ENCODE measurements at regions not wholly inside any gene's neighbourhood (a gene's known extent, or its start where the extent isn't known, plus 50 kb on each side); places are given as distances from the start of the nearest gene placed in this dataset.
"Not testable (repeated sequence)": the region's sequence is repeated elsewhere in the genome, so short reads cannot be mapped to it uniquely, and the experiment has no call there.

DNA sequence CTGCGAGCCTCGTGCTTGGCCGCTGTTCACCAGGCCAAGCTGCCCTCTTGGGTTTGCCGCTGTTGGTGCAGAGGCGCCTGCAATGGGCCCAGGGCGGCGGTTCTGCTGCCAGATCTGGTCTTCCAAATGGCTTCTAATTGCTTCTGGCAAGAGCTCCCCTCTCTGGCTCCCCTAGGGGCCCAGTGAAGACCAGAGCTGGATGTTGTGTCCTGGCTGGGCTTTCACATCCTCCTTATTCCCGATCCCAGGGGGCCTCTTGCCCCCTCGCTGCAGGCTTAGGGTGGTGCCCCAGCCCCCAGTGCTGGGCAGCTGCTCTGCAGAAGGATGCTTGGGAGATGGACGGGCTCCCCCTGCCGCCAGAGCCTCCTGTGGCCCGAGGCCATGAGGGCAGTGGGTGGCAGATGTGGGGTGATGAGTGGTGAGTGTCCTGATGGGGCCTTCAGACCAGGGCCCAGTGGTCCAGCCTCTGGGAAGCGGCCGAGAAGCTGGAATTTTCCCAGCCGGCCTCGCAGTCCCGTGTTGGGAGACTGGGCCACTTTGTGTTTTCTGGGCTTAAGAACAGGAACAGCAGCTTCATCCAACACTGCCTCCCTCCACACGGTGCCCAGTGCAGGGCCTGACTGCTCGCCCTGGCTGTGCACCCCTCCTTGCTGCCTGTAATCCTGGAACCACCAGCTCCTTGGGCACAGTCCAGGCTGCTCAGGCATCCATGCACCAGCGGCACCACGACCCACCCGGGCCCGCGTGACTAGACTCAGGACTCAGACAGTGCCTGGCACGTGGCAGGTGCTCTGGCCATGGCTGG is 194.8 kb downstream of the LAT start:
- not testable (repeated sequence) for H3K36me3 ChIP-seq (ENCODE audit: insufficient read depth, low read length); H3K9ac ChIP-seq (ENCODE audit: low read length); H3K9me3 ChIP-seq (ENCODE audit: low read length); H3K4me1 ChIP-seq (ENCODE audit: insufficient read depth, low read length); H3K27me3 ChIP-seq (ENCODE audit: control insufficient read depth in 1 of 2, insufficient read depth in 2 of 2, low read length in 2 of 2); H3K4me3 ChIP-seq (ENCODE audit: low read depth in 1 of 2, low read length in 2 of 2); H3K27ac ChIP-seq (ENCODE audit: low read depth, low read length)

DNA sequence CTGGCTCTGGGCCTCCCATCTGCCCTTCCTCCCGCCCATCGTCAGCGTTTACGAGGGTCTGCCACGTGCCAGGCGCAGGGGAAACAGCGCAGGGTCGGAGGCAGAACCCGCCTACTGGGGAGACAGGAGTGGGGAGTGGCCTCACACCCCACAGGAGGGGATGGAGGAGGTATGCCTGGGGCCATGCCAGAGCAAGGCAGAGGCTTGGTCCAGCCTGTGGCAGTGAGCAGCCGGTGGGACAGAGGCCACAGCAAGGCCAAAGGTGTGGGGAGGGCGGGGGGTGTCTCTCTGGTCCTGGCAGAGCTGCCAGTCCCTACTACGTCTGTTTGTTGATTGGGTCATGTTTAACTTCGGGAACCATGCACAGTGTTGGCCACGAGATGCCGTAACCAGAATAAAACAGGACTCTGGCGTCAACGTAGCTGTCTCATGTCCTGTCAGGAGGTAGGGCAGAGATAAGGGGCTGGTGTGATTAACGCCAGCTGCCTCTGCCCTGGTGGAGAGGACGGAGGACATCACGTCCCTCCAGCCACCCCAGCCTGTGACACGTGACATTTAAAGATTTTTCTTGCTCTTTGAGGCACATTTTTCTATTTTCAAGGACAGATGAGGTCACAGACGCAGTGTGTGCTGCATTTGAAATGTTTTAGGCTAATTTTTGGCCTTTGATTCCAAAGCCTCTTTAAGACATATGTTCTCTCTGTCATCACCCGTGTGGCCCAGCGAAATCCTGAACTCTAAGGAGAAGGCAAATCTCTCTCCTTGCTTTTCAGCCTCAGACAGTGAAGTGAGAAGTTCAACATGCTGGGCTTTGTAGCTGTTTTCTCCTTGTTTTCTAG is 193.3 kb downstream of the LAT start:
- not testable (repeated sequence) for H3K4me1 ChIP-seq (ENCODE audit: insufficient read depth, low read length); H3K4me3 ChIP-seq (ENCODE audit: low read depth in 1 of 2, low read length in 2 of 2); H3K27me3 ChIP-seq (ENCODE audit: control insufficient read depth in 1 of 2, insufficient read depth in 2 of 2, low read length in 2 of 2); H3K9ac ChIP-seq (ENCODE audit: low read length); H3K36me3 ChIP-seq (ENCODE audit: insufficient read depth, low read length); H3K27ac ChIP-seq (ENCODE audit: low read depth, low read length); H3K9me3 ChIP-seq (ENCODE audit: low read length)

DNA sequence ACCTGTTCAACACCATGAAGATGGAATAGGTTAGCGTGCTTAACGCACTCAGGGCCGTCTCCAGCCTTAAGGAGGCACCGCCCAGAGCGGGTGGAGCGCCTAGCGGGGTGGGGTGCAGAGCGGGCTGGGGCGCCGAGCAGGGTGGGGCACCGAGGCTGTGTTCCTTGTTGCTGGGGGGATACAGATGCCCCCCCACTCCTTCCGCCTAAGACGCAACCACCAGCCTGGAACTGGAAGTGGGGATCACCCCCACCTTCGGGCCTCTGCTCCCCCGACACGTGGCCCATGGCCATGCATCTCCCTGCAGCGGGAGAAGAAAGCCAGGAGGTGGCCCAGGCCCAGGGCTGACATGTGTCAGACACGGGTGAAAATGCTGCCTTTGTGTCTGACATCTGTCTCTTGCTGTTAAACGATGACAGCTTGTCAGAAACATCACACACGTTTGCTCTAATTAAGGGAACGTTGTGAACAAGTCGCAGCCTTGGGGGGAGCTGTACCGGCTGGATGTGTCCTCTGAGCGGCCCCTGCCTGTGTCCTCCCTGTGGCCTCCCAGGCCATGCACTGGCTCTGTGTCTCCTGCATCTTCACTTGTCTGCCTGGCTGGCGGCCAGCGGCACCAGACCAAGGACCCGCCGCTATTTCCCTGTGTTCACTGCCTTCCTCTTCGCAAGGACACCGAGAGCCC is 192.5 kb downstream of the LAT start:
- H3K36me3 ChIP-seq (ENCODE audit: insufficient read depth, low read length); H3K27me3 ChIP-seq (ENCODE audit: control insufficient read depth in 1 of 2, insufficient read depth in 2 of 2, low read length in 2 of 2); H3K4me3 ChIP-seq (ENCODE audit: low read depth in 1 of 2, low read length in 2 of 2); H3K9me3 ChIP-seq (ENCODE audit: low read length); H3K9ac ChIP-seq (ENCODE audit: low read length); H3K27ac ChIP-seq (ENCODE audit: low read depth, low read length); H3K4me1 ChIP-seq (ENCODE audit: insufficient read depth, low read length): not testable (repeated sequence)

DNA sequence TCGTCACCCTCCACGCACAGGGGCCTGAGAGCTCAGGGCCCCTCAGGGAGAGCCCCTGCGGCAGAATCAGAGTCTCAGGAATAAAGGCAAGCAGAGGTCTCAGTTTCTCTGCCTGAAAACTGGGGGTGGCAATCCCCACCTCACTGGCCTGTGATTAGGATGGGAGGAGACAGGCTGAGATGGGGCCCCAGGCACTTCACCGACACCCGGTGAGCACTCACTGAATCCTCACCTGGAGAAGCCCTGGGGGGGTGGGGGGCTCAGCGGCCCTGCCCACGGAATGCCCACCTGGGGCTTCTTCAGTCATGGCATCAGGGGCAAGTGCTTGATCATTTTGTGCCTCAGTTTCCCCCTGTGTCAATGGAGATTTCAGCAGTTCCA is 192.0 kb downstream of the LAT start:
- H3K27me3 ChIP-seq (ENCODE audit: control insufficient read depth in 1 of 2, insufficient read depth in 2 of 2, low read length in 2 of 2); H3K4me1 ChIP-seq (ENCODE audit: insufficient read depth, low read length); H3K9me3 ChIP-seq (ENCODE audit: low read length); H3K4me3 ChIP-seq (ENCODE audit: low read depth in 1 of 2, low read length in 2 of 2); H3K9ac ChIP-seq (ENCODE audit: low read length); H3K36me3 ChIP-seq (ENCODE audit: insufficient read depth, low read length); H3K27ac ChIP-seq (ENCODE audit: low read depth, low read length): not testable (repeated sequence)

DNA sequence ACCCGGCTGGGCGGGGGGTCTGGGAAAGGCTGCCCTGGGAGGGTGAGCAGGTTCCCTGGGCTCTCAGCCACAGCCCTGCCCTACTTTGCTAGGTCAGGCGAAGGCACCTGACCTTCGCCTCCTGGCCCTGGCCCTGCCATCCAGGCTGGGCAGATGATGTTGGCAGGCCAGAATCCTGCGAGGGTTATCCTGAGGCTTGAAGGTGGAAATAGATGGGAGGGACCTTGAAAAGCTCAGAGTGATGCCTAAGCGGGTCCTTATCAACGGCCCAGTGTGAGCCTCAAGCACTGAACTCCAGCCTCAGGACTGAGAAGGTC is 191.3 kb downstream of the LAT start:
- not testable (repeated sequence) for H3K4me3 ChIP-seq (ENCODE audit: low read depth in 1 of 2, low read length in 2 of 2); H3K4me1 ChIP-seq (ENCODE audit: insufficient read depth, low read length); H3K27me3 ChIP-seq (ENCODE audit: control insufficient read depth in 1 of 2, insufficient read depth in 2 of 2, low read length in 2 of 2); H3K9me3 ChIP-seq (ENCODE audit: low read length); H3K36me3 ChIP-seq (ENCODE audit: insufficient read depth, low read length); H3K27ac ChIP-seq (ENCODE audit: low read depth, low read length); H3K9ac ChIP-seq (ENCODE audit: low read length)

DNA sequence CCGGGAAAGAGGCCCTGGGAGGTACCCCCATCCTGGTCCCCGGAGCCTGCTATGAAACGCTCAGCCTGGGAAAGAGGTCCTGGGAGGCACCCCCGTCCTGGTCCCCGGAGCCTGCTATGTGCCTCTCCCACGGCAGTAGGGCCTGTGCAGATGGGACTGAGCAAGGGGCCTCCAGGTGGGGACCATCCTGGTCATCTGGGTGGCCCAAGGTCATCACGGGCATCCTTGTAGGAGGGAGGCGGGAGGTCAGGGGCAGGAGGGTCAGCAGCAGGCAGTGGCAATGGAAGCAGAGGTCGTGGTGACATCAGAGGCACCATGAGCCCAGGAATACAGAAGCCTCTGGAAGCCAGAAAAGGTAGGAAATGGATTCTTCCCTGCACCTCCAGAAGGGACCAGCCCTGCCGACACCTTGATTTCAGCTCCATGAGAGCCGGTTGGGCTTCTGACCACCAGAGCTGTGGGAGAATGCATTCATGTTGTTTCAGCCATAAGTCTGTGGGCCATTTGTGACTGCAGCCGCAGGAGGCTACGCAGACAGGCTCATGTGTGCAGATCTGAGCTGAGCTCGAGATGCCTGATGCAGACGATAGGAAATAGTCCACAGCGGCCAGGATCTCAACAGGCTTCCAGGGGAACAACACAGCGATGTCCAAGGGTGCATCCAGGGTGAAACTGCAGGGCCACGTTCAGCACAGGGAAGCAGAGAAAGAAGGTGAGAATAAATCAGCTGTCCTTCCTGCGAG is 190.7 kb downstream of the LAT start:
- not testable (repeated sequence) for H3K36me3 ChIP-seq (ENCODE audit: insufficient read depth, low read length); H3K9me3 ChIP-seq (ENCODE audit: low read length); H3K4me1 ChIP-seq (ENCODE audit: insufficient read depth, low read length); H3K9ac ChIP-seq (ENCODE audit: low read length); H3K4me3 ChIP-seq (ENCODE audit: low read depth in 1 of 2, low read length in 2 of 2); H3K27ac ChIP-seq (ENCODE audit: low read depth, low read length); H3K27me3 ChIP-seq (ENCODE audit: control insufficient read depth in 1 of 2, insufficient read depth in 2 of 2, low read length in 2 of 2)

DNA sequence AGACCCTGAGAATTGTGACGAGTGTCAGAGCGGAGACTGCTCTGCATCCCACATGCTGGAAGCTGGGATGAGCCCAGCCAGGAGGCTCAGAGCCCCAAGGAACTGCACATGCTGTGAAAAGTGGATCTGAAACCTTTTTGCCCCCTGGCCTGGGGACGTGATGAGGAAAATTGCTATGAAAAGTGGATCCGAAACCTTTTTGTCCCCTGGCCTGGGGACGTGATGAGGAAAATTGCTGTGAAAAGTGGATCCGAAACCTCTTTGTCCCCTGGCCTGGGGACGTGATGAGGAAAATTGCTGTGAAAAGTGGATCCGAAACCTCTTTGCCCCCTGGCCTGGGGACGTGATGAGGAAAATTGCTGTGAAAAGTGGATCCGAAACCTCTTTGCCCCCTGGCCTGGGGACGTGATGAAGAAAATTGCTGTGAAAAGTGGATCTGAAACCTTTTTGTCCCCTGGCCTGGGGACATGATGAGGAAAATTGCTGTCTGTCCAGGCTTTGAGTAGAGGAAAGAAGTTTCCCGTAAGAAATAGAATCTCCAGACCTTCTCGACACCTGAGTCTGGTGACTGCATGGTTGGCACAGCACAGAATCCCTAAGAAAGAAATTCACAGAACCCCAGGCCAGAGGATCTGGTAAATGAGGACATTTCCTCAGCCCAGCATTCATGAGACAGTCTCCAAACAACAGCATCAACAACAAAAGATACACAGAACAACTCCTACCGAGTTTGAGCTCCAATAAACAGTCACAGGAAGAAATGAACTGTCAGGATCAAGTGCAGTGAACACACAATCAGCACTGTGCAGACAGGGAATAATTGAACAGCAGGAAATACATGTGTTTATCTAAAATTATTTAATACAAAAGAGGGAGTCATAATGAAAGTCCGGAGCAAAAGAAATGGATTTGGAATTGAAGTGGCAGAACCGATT is 188.8 kb downstream of the LAT start:
- not testable (repeated sequence) for H3K9me3 ChIP-seq (ENCODE audit: low read length); H3K4me1 ChIP-seq (ENCODE audit: insufficient read depth, low read length); H3K27ac ChIP-seq (ENCODE audit: low read depth, low read length); H3K36me3 ChIP-seq (ENCODE audit: insufficient read depth, low read length); H3K9ac ChIP-seq (ENCODE audit: low read length); H3K4me3 ChIP-seq (ENCODE audit: low read depth in 1 of 2, low read length in 2 of 2); H3K27me3 ChIP-seq (ENCODE audit: control insufficient read depth in 1 of 2, insufficient read depth in 2 of 2, low read length in 2 of 2)

DNA sequence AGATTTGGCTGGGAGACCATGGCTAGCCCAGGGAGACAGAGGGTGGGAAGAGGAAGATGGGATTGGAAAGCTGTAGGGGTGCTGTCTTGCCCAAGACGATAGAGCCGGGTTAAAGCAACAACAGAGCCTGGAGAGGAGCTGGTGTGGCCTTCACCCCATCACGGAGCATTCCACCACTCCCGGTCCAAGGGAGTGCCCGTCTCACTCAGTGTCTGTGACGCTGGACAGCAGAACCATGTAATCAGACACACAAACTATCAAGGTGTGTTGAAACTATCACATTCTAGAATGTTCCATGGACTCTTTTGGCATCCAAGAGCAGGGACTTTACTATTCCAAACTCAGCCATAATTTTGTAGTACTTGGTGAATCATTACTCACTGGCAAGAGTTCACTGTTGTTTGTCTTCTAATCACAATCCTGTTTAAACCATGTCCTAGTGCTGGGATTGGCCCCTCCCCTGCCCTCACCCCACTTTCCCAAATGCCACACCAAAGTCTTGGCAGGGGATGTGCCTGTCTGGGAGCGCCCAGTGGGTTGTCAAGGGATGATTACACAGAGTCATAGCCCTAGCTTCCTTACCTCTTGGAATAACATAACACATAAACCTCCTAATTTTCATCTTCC is 187.4 kb downstream of the LAT start:
- not testable (repeated sequence) for H3K4me1 ChIP-seq (ENCODE audit: insufficient read depth, low read length); H3K27ac ChIP-seq (ENCODE audit: low read depth, low read length)

DNA sequence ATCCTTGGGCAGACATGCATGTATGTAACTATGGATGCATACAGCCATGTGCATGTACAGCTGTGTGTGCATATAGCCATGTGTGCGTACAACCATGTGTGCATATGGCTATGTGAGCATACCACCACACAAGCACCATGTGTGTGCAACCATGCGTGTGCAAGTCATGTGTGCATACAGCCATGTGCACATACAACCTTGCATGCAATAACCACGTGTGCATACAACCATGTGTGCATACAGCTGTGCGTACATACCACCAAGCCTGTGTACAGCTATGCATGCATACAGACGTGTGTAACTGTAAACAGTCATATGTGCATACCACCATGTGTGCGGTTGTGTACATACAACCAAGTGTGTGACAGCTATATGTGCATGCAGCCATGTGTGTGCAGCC is 186.4 kb downstream of the LAT start:
- not testable (repeated sequence) for H3K4me3 ChIP-seq (ENCODE audit: low read depth in 1 of 2, low read length in 2 of 2); H3K4me1 ChIP-seq (ENCODE audit: insufficient read depth, low read length); H3K27ac ChIP-seq (ENCODE audit: low read depth, low read length); H3K9me3 ChIP-seq (ENCODE audit: low read length); H3K36me3 ChIP-seq (ENCODE audit: insufficient read depth, low read length); H3K9ac ChIP-seq (ENCODE audit: low read length); H3K27me3 ChIP-seq (ENCODE audit: control insufficient read depth in 1 of 2, insufficient read depth in 2 of 2, low read length in 2 of 2)

More for the DNA sequence above, 187.4 kb downstream of the LAT start:
- H3K4me3 ChIP-seq (ENCODE audit: low read depth in 1 of 2, low read length in 2 of 2); H3K9me3 ChIP-seq (ENCODE audit: low read length); H3K9ac ChIP-seq (ENCODE audit: low read length); H3K36me3 ChIP-seq (ENCODE audit: insufficient read depth, low read length); H3K27me3 ChIP-seq (ENCODE audit: control insufficient read depth in 1 of 2, insufficient read depth in 2 of 2, low read length in 2 of 2): not testable (repeated sequence)

DNA sequence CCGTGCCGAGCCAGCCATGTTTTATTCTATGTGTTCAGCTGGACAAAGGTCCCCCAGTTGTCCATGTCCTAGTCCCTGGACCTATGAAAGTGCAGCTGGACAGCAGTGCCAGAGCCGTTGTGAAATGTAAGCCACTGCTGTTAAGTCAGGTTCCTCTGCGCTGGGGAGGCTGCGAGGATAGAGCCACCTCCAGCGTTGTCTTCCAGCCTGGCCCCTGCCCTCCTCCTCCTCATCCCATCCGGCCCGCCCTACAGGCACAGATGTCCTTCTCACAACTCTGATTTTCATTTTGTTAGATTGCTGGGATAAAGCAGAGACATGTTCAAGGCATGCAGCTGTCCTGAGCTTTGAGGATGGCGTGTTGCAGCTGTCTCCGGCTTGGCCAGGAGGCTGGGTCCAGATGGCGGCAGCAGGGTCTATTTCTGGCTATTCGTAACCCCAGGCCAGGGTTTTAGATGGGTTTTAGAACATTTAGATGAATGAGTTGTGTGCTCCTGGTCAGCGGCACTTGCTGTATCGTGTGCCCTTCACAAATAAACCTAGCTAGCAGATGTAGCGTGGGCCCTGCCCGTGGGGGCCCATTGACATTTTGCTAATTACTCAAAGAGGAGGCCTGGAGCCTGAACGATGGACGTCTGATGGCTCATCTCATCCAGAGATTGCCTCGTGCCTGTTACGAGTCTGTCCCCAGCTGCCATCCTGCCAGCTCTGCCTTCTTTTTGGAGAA is 185.7 kb downstream of the LAT start:
- H3K36me3 ChIP-seq (ENCODE audit: insufficient read depth, low read length); H3K9me3 ChIP-seq (ENCODE audit: low read length); H3K4me3 ChIP-seq (ENCODE audit: low read depth in 1 of 2, low read length in 2 of 2); H3K27ac ChIP-seq (ENCODE audit: low read depth, low read length); H3K9ac ChIP-seq (ENCODE audit: low read length); H3K4me1 ChIP-seq (ENCODE audit: insufficient read depth, low read length); H3K27me3 ChIP-seq (ENCODE audit: control insufficient read depth in 1 of 2, insufficient read depth in 2 of 2, low read length in 2 of 2): not testable (repeated sequence)

All from muscle layer of colon (tissue), 2 donors.